HG03060 (cell line): ENCODE measurements at regions not wholly inside any gene's neighbourhood (a gene's known extent, or its start where the extent isn't known, plus 50 kb on each side); places are given as distances from the start of the nearest gene placed in this dataset.

Experiments
- ATAC-seq: cut with Tn5 transposase; IDR thresholded peaks from one replicate; pipeline ENCODE4 v1.9.1; 2021; ENCODE audit warnings: low read depth, moderate number of reproducible peaks; ENCODE audit not compliant: unreplicated experiment

DNA sequence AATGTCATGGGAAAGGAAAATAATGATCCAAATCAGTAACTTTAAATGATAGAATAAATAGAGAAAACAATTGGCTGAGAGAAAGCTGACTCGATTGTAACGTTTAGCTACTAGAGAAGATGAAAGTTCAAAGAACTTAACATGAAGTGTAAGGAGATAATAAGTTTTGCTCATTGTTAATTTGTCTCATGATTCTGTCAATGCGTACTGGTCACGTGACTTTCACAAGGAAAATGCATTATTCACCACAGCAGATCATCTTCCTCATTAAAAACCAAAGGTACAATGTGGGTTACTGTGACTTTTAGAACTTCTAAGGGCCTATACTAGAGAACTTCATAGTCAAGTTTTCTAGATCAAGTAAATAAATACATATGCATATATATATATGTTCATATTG, 1207.2 kb downstream of the EFNB2 start:
- no peak for ATAC-seq

GRCh38 chr13:105327581-105328126, 1207.8 kb downstream of the EFNB2 start:
- no peak for ATAC-seq

DNA sequence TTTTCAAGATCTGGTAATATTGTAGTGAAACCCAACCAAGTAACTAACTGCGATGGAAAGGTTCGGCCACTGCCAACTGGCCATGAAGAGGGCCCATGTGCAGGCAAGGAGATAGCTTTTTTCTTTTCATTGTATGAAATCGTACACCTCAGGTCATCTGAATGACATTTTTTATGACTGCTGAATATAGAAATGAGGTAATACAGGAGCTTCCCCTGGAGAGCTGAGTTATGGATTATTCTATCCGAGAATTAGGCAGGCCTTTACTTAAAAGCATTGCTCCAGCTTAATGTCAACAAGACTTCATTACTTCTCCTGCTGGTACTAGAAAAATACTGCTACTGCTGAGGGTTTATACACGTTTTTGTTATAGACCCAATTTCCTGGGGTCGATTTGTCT, 1215.6 kb downstream of the EFNB2 start:
- ATAC-seq, result no peak

GRCh38 chr13:105316731-105317130, 1218.7 kb downstream of the EFNB2 start:
- no peak for ATAC-seq

GRCh38 chr13:105312906-105313305, 1222.6 kb downstream of the EFNB2 start:
- ATAC-seq, result no peak

- ATAC-seq, result no peak
These were observed 1224.4 kb downstream of the EFNB2 start for GRCh38 chr13:105311094-105311493.

GRCh38 chr13:105307776-105308175, 1227.7 kb downstream of the EFNB2 start:
- no peak for ATAC-seq

DNA sequence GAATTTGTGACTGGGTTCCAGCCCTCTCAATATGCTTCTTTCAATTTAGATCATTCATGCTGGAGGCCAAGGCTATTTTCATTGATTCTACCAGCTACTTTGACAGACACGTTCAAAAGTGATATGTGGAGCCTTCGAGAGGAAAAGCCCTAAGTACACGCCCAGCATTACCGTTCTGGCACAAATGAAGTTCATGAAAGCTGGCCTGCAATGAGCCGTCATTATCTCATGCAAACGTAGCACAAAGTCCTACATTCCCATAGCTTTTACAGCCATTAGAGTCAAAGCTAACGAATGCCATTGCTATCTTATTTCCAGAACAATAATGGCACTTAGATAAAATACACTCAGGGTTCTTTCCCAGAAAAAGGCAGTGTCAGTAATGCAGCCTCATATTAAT, 1237.6 kb downstream of the EFNB2 start:
- no peak for ATAC-seq

- no peak for ATAC-seq
These were observed 1243.5 kb downstream of the EFNB2 start for GRCh38 chr13:105291987-105292386.

- no peak for ATAC-seq
These were observed 1244.9 kb downstream of the EFNB2 start for GRCh38 chr13:105290596-105290995.

DNA sequence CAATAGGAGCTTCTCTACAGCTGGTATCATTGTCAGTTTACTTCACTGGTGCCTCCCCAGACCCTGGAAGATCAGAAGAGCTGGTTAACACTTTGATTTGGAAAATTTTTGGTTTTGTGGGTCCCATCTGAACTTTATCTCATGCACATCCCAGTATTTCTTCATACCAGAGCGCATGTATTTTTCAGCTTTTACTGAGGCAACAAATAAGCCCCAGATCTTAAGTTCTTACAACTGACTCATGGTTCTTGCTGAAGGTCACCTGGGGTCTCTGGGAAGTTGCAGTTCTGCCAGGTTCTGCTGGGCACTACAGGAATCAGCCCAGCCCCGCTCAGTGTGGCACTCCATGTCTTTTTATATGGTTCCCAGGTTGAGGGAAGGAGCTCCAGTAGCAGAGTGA, 1249.9 kb downstream of the EFNB2 start:
- no peak for ATAC-seq

- ATAC-seq, result no peak
These were observed 1252.8 kb downstream of the EFNB2 start for GRCh38 chr13:105282406-105283285.

DNA sequence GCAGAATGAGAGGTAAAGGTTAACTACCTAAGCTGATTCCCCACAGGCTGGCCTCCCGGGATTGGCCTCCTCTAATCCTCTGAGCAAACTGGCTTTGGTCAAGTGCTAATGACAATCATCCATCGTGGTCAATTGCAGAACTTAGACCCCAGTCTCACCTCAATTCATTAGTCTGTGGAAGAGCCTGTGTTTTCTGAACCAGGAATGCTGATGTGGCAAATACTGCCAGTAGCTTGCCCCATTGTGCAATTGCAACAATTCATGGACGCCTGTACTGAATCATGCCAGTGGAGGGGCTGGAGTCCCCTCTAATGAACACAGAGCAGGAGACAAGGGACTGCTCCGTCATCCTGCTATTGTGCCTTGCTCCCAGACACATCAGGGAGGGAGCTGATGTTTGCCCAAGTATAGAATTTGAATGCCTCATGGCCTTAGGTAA, 1256.5 kb downstream of the EFNB2 start:
- ATAC-seq, result no peak

GRCh38 chr13:105276571-105276970, 1258.9 kb downstream of the EFNB2 start:
- no peak for ATAC-seq

DNA sequence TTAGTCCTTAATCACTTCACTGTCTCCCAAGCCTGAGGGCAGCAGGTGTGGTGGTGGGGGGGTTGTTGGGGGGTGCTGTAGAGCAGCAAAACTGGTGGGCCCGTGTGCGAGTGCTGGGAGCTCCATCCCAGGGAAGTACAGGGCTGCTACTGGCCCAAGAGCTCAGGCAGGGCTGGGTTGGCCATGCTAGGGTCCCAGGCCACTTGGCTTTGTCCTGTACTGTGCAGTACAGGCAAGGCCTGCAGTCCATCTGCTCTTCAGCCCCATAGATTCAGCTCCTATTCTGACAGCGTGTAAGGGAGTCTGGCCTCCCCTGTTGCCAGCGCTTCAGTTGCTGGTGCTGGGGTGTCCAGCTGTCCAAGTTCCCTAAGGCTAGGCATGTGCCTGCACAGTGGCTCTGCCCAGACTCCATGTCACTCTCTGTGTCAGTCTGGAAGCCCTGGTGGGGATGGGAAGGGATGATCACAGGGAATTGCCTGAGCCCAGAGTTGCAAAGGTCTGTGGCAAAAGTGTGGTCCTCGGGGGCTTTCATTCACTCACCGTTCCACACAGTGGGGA, 1261.7 kb downstream of the EFNB2 start:
- ATAC-seq, result no peak

- no peak for ATAC-seq
These were observed 1262.5 kb downstream of the EFNB2 start for GRCh38 chr13:105272660-105273631.

DNA sequence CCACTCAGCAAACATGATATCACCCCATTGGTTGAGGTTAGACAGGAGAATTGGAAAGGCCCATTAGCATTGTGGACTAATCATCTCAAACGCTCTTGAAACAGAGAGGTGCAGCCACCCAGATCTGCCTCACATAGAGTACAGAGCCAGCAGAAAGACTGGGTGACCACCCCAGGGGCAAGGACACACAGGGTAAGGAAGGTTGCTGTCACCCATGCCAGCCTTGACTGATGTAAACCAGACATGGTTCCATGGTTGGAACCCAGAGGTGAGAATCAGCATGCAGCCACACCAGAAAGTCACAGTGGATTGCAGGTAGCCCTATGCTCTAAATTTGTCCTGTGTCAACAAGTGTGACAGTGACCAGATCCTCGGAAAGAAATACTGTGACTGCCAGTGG, 1268.8 kb downstream of the EFNB2 start:
- no peak for ATAC-seq

GRCh38 chr13:105262579-105262978, 1272.9 kb downstream of the EFNB2 start:
- ATAC-seq, result no peak

DNA sequence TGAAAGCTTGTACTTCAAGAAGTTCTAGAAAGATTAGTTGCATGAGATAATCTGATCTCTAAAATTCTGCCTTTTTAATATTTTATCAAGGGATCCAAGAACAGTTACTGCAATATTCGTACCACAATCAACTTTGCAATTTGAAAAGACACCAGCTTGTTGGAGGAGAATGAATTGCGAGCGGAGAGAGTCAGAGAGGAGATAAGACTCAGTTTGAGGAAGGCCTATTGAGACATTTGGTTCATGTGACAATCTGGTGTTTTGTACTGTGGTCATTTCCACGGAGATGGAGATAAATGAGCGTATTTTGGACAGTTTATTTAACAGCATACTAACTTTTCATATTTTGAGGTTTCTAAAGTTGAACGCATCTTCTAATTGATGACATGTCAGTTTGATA, 1276.0 kb downstream of the EFNB2 start:
- no peak for ATAC-seq

DNA sequence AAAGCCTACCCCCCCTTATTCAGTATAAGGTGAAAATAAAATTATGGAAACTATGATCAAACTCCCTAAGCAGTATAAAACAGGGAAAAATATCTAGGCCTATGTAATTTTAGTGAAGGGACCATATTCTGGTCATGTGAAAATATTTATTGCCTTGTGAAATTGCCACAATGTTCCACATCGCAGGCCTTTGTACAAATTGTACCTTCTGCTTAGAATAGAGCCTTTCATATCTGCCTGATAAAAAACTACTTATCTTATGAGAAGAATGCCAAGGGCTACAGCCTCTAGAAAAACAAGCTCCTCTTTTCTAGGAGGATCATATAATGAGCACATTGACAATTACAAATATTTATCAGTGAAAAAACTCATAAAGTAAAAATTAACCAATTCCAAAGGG, 1280.0 kb downstream of the EFNB2 start:
- ATAC-seq, result no peak

GRCh38 chr13:105251293-105251692, 1284.2 kb downstream of the EFNB2 start:
- ATAC-seq, result no peak
